Spleen (tissue), 7 donors: ENCODE measurements at regions not wholly inside any gene's neighbourhood (a gene's known extent, or its start where the extent isn't known, plus 50 kb on each side); places are given as distances from the start of the nearest gene placed in this dataset.

ENCODE experiments used
- POLR2A ChIP-seq, 3 donors: fragments of 450-650 bp; IDR thresholded peaks; one replicate each; pipeline ENCODE4 v1.5.1; 2017; ENCODE audit warnings: antibody characterized with exemption in 3 of 3, mild to moderate bottlenecking in 1 of 3
- TF ChIP-seq, protein P1 (sequence below), 11 experiments: fragments of 200-600 bp in 7 of 11; fragments of 450-650 bp in 4 of 11; sonication (generic) in 4 of 11; IDR thresholded peaks in 8 of 11; conservative IDR thresholded peaks in 3 of 11; 1 replicate in 7 of 11; 2 replicates in 4 of 11; pipeline versions ENCODE4 v1.4.0 to v1.8.0; 2016 to 2021; ENCODE audit warnings: antibody characterized with exemption in 11 of 11, inconsistent platforms in 4 of 11, mild to moderate bottlenecking in 1 of 11
- donor health status: DM: no; HTN: no; CAD: no; lungs with moderate emphysema.
- donor health status: DM: no; HTN: no; CAD: no.
- donor health status: DM: no; HTN: no; CAD: no.

DNA sequence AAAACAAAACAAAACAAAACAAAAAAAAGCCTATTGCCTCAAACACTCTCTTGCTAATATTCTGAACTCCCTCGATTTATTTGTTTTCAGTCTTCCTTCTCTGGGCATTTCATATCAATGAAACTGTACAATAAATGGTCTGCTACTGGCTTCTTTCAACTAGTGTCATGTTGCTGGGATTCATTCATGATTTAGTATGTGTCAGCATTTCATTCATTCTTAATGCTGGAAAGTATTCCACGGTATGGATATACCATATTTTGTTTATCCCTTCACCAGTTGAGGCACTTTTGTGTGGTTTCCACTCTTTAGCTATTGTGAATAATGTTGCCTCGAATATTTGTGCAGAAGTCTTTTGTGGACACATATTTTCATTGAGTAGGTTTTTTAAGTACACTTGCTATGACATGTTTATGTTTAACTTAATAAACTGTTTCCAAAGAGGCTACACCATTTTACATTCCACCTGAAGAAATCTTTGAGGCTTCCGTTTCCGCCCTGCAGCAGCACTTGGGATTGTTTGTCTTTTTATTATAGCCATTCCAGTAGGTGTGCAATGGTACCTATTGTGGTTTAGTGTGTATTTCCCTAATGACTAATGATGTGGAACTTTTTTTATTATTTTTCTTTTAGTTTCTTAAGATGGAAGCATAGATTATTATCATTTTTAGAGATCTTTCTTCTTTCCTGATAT lies 543.6 kb upstream of the SOX11 start:
- TF ChIP-seq, protein P1, sequence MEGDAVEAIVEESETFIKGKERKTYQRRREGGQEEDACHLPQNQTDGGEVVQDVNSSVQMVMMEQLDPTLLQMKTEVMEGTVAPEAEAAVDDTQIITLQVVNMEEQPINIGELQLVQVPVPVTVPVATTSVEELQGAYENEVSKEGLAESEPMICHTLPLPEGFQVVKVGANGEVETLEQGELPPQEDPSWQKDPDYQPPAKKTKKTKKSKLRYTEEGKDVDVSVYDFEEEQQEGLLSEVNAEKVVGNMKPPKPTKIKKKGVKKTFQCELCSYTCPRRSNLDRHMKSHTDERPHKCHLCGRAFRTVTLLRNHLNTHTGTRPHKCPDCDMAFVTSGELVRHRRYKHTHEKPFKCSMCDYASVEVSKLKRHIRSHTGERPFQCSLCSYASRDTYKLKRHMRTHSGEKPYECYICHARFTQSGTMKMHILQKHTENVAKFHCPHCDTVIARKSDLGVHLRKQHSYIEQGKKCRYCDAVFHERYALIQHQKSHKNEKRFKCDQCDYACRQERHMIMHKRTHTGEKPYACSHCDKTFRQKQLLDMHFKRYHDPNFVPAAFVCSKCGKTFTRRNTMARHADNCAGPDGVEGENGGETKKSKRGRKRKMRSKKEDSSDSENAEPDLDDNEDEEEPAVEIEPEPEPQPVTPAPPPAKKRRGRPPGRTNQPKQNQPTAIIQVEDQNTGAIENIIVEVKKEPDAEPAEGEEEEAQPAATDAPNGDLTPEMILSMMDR (IDR thresholded peaks at IDR 0.05 in 8 of 11, conservative IDR thresholded peaks at IDR 0.05 in 3 of 11) = no peak
- TF ChIP-seq POLR2A (IDR thresholded peaks at IDR 0.05) = no peak
